Caco-2 (cell line): ENCODE measurements at regions not wholly inside any gene's neighbourhood (a gene's known extent, or its start where the extent isn't known, plus 50 kb on each side); places are given as distances from the start of the nearest gene placed in this dataset.

Experiments used
- BruUV-seq: library from RNA; stranded (reverse); fragments of 400-500 nt; replicated peaks from 2 replicates; lab custom pipeline; 2021; lab: Mats Ljungman, UMichigan
- CTCF ChIA-PET: fragments of 300-600 bp; sonication (Branson Sonifier 250); formaldehyde crosslinking; loops from one replicate; lab custom pipeline; 2022; ENCODE audit warnings: antibody characterized with exemption; lab: Charles Lee
- POLR2A ChIA-PET: fragments of 300-600 bp; sonication (Branson Sonifier 250); formaldehyde crosslinking; loops from one replicate; lab custom pipeline; 2022; ENCODE audit warnings: antibody characterized with exemption; lab: Charles Lee
- DNase-seq, 2 experiments: peaks; one replicate each; pipeline versions ENCODE4 v3.0.0 to v3.0.0-alpha.2; 2020 to 2022
- H3K27me3 ChIP-seq: replicated peaks from 2 replicates; pipeline ENCODE4 v1.6.0; 2011; ENCODE audit warnings: low read length; ENCODE audit not compliant: control insufficient read depth, insufficient read depth
- H3K36me3 ChIP-seq: 2 replicates; pipeline ENCODE4 v1.5.1; 2011; ENCODE audit warnings: low read length; ENCODE audit not compliant: control insufficient read depth, insufficient read depth
- H3K4me1 ChIP-seq: fragments of 250-450 bp; sonication (Bioruptor Pico); 2 replicates; pipeline ENCODE4 v1.5.1; 2020; ENCODE audit warnings: mild to moderate bottlenecking
- H3K4me3 ChIP-seq: 2 replicates; pipeline ENCODE4 v1.5.1; 2011; ENCODE audit warnings: low read depth, mild to moderate bottlenecking, control low read depth, low read length
- H3K9me3 ChIP-seq: fragments of 250-450 bp; sonication (Bioruptor Pico); 2 replicates; pipeline ENCODE4 v1.5.1; 2020; ENCODE audit warnings: mild to moderate bottlenecking, moderate library complexity
- H3K27ac Mint-ChIP-seq: one replicate; pipeline ENCODE4 v1.8.0; 2022; ENCODE audit warnings: mixed read lengths; ENCODE audit not compliant: unreplicated experiment
- H3K27me3 Mint-ChIP-seq: one replicate; pipeline ENCODE4 v1.8.0; 2022; ENCODE audit warnings: mixed read lengths; ENCODE audit not compliant: insufficient read depth, unreplicated experiment
- H3K36me3 Mint-ChIP-seq: one replicate; pipeline ENCODE4 v1.8.0; 2022; ENCODE audit warnings: mild to moderate bottlenecking, mixed read lengths; ENCODE audit not compliant: insufficient read depth, unreplicated experiment
- H3K4me1 Mint-ChIP-seq: one replicate; pipeline ENCODE4 v1.8.0; 2022; ENCODE audit warnings: low read depth, mixed read lengths; ENCODE audit not compliant: unreplicated experiment
- H3K4me3 Mint-ChIP-seq: one replicate; pipeline ENCODE4 v1.8.0; 2022; ENCODE audit warnings: mild to moderate bottlenecking, moderate library complexity, mixed read lengths; ENCODE audit not compliant: unreplicated experiment
- H3K9me3 Mint-ChIP-seq: one replicate; pipeline ENCODE4 v1.8.0; 2022; ENCODE audit warnings: mixed read lengths; ENCODE audit not compliant: unreplicated experiment
- intact Hi-C: fragments of 100-400 bp; cut with micrococcal nuclease; formaldehyde crosslinking; loops from one replicate; pipeline ENCODE4 v1.10.0; 2022; ENCODE audit not compliant: unreplicated experiment
- TF ChIP-seq, protein P1 (sequence below), 2 experiments: fragments of 200-600 bp in 1 of 2; IDR thresholded peaks; 1 replicate in 1 of 2; 2 replicates in 1 of 2; pipeline versions ENCODE4 v1.5.1 to v1.8.0; 2011 to 2022; ENCODE audit warnings: antibody characterized with exemption in 1 of 2, control low read depth in 1 of 2, inconsistent platforms in 1 of 2, low read depth in 1 of 2, low read length in 1 of 2, mild to moderate bottlenecking in 1 of 2, moderate library complexity in 1 of 2; ENCODE audit not compliant: insufficient read depth in 1 of 2, severe bottlenecking in 1 of 2, unreplicated experiment in 1 of 2

DNA sequence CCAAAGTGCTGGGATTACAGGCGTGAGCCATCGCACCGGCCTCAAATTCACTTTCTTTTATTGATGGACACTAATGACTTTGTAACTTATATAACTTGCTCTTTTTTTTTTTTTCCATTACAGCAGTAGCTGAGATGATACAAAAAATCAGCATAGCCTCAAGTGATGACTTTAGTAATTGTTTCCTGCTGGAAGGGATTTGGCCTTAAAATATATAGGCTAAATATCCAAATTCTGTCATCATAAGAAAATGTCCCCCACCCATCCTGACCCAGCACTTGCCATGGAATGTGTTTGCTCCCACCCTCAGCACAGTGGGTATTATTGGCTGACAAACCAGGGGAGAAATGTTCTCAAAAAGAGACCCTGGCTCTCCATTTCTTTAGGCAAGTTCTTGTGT is 1264.1 kb upstream of the AUTS2 start:
- H3K4me3 Mint-ChIP-seq: no peak overlapping the region

DNA sequence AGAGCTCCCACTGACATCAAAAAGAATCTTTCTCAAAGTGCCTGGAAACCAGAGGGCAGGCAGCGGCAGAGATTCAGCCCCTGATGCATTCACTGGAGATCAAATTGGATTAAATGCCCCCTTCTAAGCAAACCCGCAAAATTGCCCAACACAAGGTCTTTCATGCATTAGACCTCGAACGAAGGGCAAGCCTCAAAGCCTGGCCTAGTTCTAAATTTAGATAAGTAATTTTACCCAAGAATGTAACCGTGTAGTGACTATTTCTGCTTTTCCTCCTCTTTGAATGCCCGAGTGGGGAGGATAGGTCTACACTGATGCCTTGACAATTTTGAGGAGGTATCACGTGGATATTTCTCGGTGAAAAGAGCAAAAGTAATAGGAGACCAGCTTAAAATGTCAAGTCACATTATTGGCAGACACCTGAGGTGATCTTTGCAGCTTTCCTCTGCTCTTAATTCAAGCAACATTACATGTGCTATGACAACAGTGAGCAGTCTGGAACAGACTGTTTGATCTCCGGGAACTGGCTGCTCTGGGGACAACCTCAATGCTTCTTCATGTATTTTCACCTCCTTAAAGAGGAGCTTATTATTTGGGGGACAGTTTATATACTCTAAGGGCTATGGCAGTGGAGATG is 1263.5 kb upstream of the AUTS2 start:
- no peaks in the 10 kb centered on the region for H3K4me1 Mint-ChIP-seq
- H3K4me1 ChIP-seq: no peaks in the 10 kb centered on the region
- ChIA-PET CTCF (interaction anchor here (0.5 kb wide), 1 partner anchor 17 kb away, joined by 3 read pairs; no protein-coding TSS in a partner anchor), POLR2A (no interaction called here)
- TF ChIP-seq, protein P1, sequence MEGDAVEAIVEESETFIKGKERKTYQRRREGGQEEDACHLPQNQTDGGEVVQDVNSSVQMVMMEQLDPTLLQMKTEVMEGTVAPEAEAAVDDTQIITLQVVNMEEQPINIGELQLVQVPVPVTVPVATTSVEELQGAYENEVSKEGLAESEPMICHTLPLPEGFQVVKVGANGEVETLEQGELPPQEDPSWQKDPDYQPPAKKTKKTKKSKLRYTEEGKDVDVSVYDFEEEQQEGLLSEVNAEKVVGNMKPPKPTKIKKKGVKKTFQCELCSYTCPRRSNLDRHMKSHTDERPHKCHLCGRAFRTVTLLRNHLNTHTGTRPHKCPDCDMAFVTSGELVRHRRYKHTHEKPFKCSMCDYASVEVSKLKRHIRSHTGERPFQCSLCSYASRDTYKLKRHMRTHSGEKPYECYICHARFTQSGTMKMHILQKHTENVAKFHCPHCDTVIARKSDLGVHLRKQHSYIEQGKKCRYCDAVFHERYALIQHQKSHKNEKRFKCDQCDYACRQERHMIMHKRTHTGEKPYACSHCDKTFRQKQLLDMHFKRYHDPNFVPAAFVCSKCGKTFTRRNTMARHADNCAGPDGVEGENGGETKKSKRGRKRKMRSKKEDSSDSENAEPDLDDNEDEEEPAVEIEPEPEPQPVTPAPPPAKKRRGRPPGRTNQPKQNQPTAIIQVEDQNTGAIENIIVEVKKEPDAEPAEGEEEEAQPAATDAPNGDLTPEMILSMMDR (IDR thresholded peaks at IDR 0.05; ENCODE audit: insufficient read depth in 1 of 2, low read depth in 1 of 2, low read length in 1 of 2, severe bottlenecking in 1 of 2, unreplicated experiment in 1 of 2): no peak
- no peak overlapping the region for H3K27ac Mint-ChIP-seq
- H3K27me3 Mint-ChIP-seq: no peaks in the 10 kb centered on the region
- DNase-seq: no peak
- H3K9me3 ChIP-seq: no peaks in the 10 kb centered on the region; the same call in 1 of the 2 replicates
- no peaks in the 10 kb centered on the region for H3K27me3 ChIP-seq
- intact Hi-C loops: no loop called here
- H3K36me3 Mint-ChIP-seq: no peaks in the 10 kb centered on the region
- no peak overlapping the region for H3K4me3 Mint-ChIP-seq
- no peak overlapping the region for H3K4me3 ChIP-seq
- H3K36me3 ChIP-seq: no peaks in the 10 kb centered on the region
- peaks cover 21% of the 10 kb centered on the region for H3K9me3 Mint-ChIP-seq
- BruUV-seq: no TSS peak

More for the DNA sequence above, 1264.1 kb upstream of the AUTS2 start:
- Histone ChIP-seq H3K27me3 (no peaks in the 10 kb centered on the region), H3K36me3 (no peaks in the 10 kb centered on the region), H3K4me1 (no peaks in the 10 kb centered on the region), H3K9me3 (no peaks in the 10 kb centered on the region; the same call in 1 of the 2 replicates), H3K4me3 (no peak overlapping the region)
- no peaks in the 10 kb centered on the region for H3K27me3 Mint-ChIP-seq
- BruUV-seq: no TSS peak
- TF ChIP-seq, protein P1 (IDR thresholded peaks at IDR 0.05; ENCODE audit: insufficient read depth in 1 of 2, low read depth in 1 of 2, low read length in 1 of 2, severe bottlenecking in 1 of 2, unreplicated experiment in 1 of 2): no peak
- no peaks in the 10 kb centered on the region for H3K36me3 Mint-ChIP-seq
- ChIA-PET CTCF (no interaction called here), POLR2A (no interaction called here)
- H3K27ac Mint-ChIP-seq: no peak overlapping the region
- intact Hi-C loops: no loop called here
- DNase-seq: no peak
- H3K4me1 Mint-ChIP-seq: no peaks in the 10 kb centered on the region
- H3K9me3 Mint-ChIP-seq: peaks cover 25% of the 10 kb centered on the region

DNA sequence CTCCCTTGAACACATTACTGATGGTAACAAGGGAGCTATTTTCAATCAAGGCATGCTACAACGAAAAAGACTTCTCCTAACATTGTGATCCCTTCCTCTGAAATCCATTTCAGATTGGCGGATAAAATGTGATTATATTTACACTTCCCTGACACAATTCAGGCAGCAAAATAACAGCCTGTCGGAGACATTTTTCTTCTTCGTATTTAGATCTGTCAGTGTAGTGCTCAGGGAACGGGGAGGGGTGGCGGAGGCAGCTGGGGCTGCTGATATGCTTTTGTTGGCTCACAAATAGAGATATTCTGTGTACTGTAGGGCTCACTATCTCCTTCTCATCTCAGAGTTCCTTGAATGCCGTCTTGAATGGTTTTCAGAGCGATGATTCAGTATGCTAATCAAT is 1261.7 kb upstream of the AUTS2 start:
- TF ChIP-seq, protein P1 (IDR thresholded peaks at IDR 0.05; ENCODE audit: insufficient read depth in 1 of 2, low read depth in 1 of 2, low read length in 1 of 2, severe bottlenecking in 1 of 2, unreplicated experiment in 1 of 2): no peak
- Mint-ChIP-seq H3K4me1 (no peaks in the 10 kb centered on the region), H3K4me3 (no peak overlapping the region), H3K27me3 (no peaks in the 10 kb centered on the region), H3K36me3 (no peaks in the 10 kb centered on the region), H3K9me3 (peaks cover 23% of the 10 kb centered on the region), H3K27ac (no peak overlapping the region)
- no peak for DNase-seq
- CTCF ChIA-PET: no interaction called here
- H3K27me3 ChIP-seq: no peaks in the 10 kb centered on the region
- no peak overlapping the region for H3K4me3 ChIP-seq
- POLR2A ChIA-PET: no interaction called here
- no peaks in the 10 kb centered on the region; the same call in 1 of the 2 replicates for H3K9me3 ChIP-seq
- BruUV-seq: no TSS peak
- intact Hi-C loops: no loop called here
- no peaks in the 10 kb centered on the region for H3K4me1 ChIP-seq
- no peaks in the 10 kb centered on the region for H3K36me3 ChIP-seq
